OCI-LY7 (cell line): ENCODE measurements at regions not wholly inside any gene's neighbourhood (a gene's known extent, or its start where the extent isn't known, plus 50 kb on each side); places are given as distances from the start of the nearest gene placed in this dataset.

Experiments
- EZH2phosphoT487 ChIP-seq: fragments of 200-600 bp; sonication (generic); IDR thresholded peaks from 2 replicates; pipeline ENCODE4 v1.6.1; 2018; ENCODE audit warnings: low read depth, borderline replicate concordance, mild to moderate bottlenecking, mixed run types, antibody characterized with exemption, low read length, moderate library complexity, mixed read lengths
- TF ChIP-seq, protein P1 (sequence below): fragments of 200-600 bp; sonication (generic); conservative IDR thresholded peaks from 2 replicates; pipeline ENCODE4 v1.5.1; 2014; ENCODE audit warnings: mild to moderate bottlenecking, antibody characterized with exemption, low read length, moderate library complexity, mixed read lengths

DNA sequence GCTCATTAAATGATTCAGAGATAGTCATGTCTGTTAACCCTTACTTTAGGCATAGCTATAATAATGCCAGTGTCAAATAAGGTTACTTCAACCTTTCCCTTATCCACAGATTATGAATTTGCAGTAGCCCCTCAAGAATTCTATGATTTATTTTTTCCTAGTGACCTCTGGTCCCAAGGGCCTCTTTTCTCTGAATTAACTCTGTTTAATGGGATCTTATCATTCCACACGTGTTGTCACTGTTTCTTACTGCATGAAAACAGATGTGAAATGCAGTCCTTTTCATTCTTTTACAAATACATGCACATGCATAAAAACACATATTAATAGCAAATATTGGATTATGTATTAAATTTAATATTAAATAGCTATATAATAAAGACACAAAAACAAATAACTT, 667.7 kb upstream of the FOXG1 start:
- TF ChIP-seq, protein P1, sequence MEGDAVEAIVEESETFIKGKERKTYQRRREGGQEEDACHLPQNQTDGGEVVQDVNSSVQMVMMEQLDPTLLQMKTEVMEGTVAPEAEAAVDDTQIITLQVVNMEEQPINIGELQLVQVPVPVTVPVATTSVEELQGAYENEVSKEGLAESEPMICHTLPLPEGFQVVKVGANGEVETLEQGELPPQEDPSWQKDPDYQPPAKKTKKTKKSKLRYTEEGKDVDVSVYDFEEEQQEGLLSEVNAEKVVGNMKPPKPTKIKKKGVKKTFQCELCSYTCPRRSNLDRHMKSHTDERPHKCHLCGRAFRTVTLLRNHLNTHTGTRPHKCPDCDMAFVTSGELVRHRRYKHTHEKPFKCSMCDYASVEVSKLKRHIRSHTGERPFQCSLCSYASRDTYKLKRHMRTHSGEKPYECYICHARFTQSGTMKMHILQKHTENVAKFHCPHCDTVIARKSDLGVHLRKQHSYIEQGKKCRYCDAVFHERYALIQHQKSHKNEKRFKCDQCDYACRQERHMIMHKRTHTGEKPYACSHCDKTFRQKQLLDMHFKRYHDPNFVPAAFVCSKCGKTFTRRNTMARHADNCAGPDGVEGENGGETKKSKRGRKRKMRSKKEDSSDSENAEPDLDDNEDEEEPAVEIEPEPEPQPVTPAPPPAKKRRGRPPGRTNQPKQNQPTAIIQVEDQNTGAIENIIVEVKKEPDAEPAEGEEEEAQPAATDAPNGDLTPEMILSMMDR = no peak
- no peak for TF ChIP-seq EZH2phosphoT487
